ENCODE measurements at regions not wholly inside any gene's neighbourhood (a gene's known extent, or its start where the extent isn't known, plus 50 kb on each side); places are given as distances from the start of the nearest gene placed in this dataset.
A peak's percentile ranks its signal among the peaks of the same experiment; 100 is the strongest.

GRCh38 chr1:5099558-5099957 lies 445.1 kb downstream of the AJAP1 start:
- Histone ChIP-seq H3K9me2 (ENCODE audit: insufficient read depth, low read length) (no peaks in the 10 kb centered on the region), H3K9ac (ENCODE audit: low read length) (no peak overlapping the region), H3K4me2 (ENCODE audit: low read length) (no peak overlapping the region), H3K36me3 (ENCODE audit: insufficient read depth, low read length) (no peaks in the 10 kb centered on the region), H4K20me1 (ENCODE audit: insufficient read depth) (no peaks in the 10 kb centered on the region), H3K27ac (ENCODE audit: low read length) (no peak overlapping the region), H3F3A (ENCODE audit: insufficient read depth, low read length, poor library complexity, severe bottlenecking) (no peaks in the 10 kb centered on the region), H3K79me2 (replicated peaks; ENCODE audit: insufficient read depth, low read length) (no peaks in the 10 kb centered on the region), H3K27me3 (ENCODE audit: insufficient read depth, low read depth, low read length) (peaks cover 5% of the 10 kb centered on the region), H2AFZ (ENCODE audit: low read depth, low read length) (no peak overlapping the region), H3K4me3 (ENCODE audit: low read length) (no peak overlapping the region), H3K9me3 (ENCODE audit: low read length) (no peaks in the 10 kb centered on the region)
- TF ChIP-seq RAD21 (conservative IDR thresholded peaks at IDR 0.05) (no peak), SMC3 (conservative IDR thresholded peaks at IDR 0.05; ENCODE audit: poor library complexity) (no peak), EP300 (conservative IDR thresholded peaks at IDR 0.05; ENCODE audit: poor library complexity, severe bottlenecking) (no peak), MXI1 (conservative IDR thresholded peaks at IDR 0.05; ENCODE audit: poor library complexity, severe bottlenecking) (no peak), POLR2AphosphoS5 (IDR thresholded peaks at IDR 0.05) (no peak), CTCF (IDR thresholded peaks at IDR 0.05; ENCODE audit: poor library complexity, severe bottlenecking) (peak; percentile 18)

- no peaks in the 10 kb centered on the region for H4K20me1 ChIP-seq (ENCODE audit: insufficient read depth)
- TF ChIP-seq SMC3 (conservative IDR thresholded peaks at IDR 0.05; ENCODE audit: poor library complexity) (no peak), TAF1 (IDR thresholded peaks at IDR 0.05; ENCODE audit: low read depth) (no peak), EP300 (conservative IDR thresholded peaks at IDR 0.05; ENCODE audit: poor library complexity, severe bottlenecking) (no peak), RAD21 (conservative IDR thresholded peaks at IDR 0.05) (no peak), MXI1 (conservative IDR thresholded peaks at IDR 0.05; ENCODE audit: poor library complexity, severe bottlenecking) (no peak)
- H2AFZ ChIP-seq (ENCODE audit: low read depth, low read length): no peak overlapping the region
- H3K9me3 ChIP-seq (ENCODE audit: low read length): no peaks in the 10 kb centered on the region
- no peak overlapping the region for H3K4me3 ChIP-seq (ENCODE audit: low read length)
- H3K9ac ChIP-seq (ENCODE audit: low read length): no peak overlapping the region
- no peaks in the 10 kb centered on the region for H3K79me2 ChIP-seq (replicated peaks; ENCODE audit: insufficient read depth, low read length)
- H3K4me2 ChIP-seq (ENCODE audit: low read length): no peak overlapping the region
- no peak overlapping the region for H3K27ac ChIP-seq (ENCODE audit: low read length)
- no peaks in the 10 kb centered on the region for H3F3A ChIP-seq (ENCODE audit: insufficient read depth, low read length, poor library complexity, severe bottlenecking)
- H3K9me2 ChIP-seq (ENCODE audit: insufficient read depth, low read length): no peaks in the 10 kb centered on the region
- H3K36me3 ChIP-seq (ENCODE audit: insufficient read depth, low read length): no peaks in the 10 kb centered on the region
- peaks cover 5% of the 10 kb centered on the region for H3K27me3 ChIP-seq (ENCODE audit: insufficient read depth, low read depth, low read length)
These were observed 444.6 kb downstream of the AJAP1 start for GRCh38 chr1:5098981-5099385.

GRCh38 chr1:5093042-5093441 lies 438.6 kb downstream of the AJAP1 start:
- Histone ChIP-seq H3K27ac (ENCODE audit: low read length) (no peak overlapping the region), H3K4me2 (ENCODE audit: low read length) (no peak overlapping the region), H3K4me3 (ENCODE audit: low read length) (no peak overlapping the region), H4K20me1 (ENCODE audit: insufficient read depth) (no peaks in the 10 kb centered on the region), H3K79me2 (replicated peaks; ENCODE audit: insufficient read depth, low read length) (no peaks in the 10 kb centered on the region), H3K9me2 (ENCODE audit: insufficient read depth, low read length) (no peaks in the 10 kb centered on the region), H3K9ac (ENCODE audit: low read length) (no peak overlapping the region), H3K27me3 (ENCODE audit: insufficient read depth, low read depth, low read length) (no peaks in the 10 kb centered on the region), H3K9me3 (ENCODE audit: low read length) (no peaks in the 10 kb centered on the region), H3F3A (ENCODE audit: insufficient read depth, low read length, poor library complexity, severe bottlenecking) (no peaks in the 10 kb centered on the region), H2AFZ (ENCODE audit: low read depth, low read length) (no peak overlapping the region), H3K36me3 (ENCODE audit: insufficient read depth, low read length) (no peaks in the 10 kb centered on the region)
- TF ChIP-seq SMC3 (conservative IDR thresholded peaks at IDR 0.05; ENCODE audit: poor library complexity) (no peak), TAF1 (IDR thresholded peaks at IDR 0.05; ENCODE audit: low read depth) (no peak), REST (IDR thresholded peaks at IDR 0.05; ENCODE audit: borderline replicate concordance) (no peak), RAD21 (conservative IDR thresholded peaks at IDR 0.05) (no peak), EZH2 (IDR thresholded peaks at IDR 0.05; ENCODE audit: borderline replicate concordance, insufficient read depth, low read length, poor library complexity, severe bottlenecking) (no peak), CTCF (IDR thresholded peaks at IDR 0.05; ENCODE audit: poor library complexity, severe bottlenecking) (no peak)
